ENCODE measurements at regions not wholly inside any gene's neighbourhood (a gene's known extent, or its start where the extent isn't known, plus 50 kb on each side); places are given as distances from the start of the nearest gene placed in this dataset.

DNA sequence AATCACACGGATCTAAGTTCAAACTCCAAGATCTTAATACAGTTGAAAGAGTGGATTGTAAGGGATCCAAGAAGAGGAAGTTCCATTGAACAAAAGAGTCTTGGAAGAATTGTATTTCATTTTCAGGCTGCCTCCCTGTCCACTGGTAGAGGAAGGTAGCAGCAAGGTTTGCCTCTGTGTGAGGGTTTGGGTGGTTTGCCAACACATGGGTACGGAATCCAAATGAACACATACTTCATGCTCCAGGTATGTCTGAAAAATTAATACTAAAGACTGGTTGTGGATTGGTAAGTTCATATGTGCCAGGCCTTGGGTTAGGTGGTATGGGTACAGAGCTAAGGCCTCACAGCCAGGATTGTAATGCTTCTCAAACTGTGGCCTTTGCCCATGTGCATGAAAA lies 523.6 kb upstream of the BOD1L1 start:
- H3F3A ChIP-seq (ENCODE audit: insufficient read depth, low read depth): no peaks in the 10 kb centered on the region
- no peak overlapping the region for H2AFZ ChIP-seq
- DNase-seq: no peak
- H3K4me3 ChIP-seq: no peak overlapping the region
- H3K9me2 ChIP-seq (ENCODE audit: insufficient read depth): no peaks in the 10 kb centered on the region
- no TSS peak for BruUV-seq (replicated peaks)
- no peaks in the 10 kb centered on the region for H3K36me3 ChIP-seq (ENCODE audit: low read depth)
- no peaks in the 10 kb centered on the region; the same call in 1 of the 2 replicates for H3K9me3 ChIP-seq (ENCODE audit: insufficient read depth, low read depth)
- intact Hi-C loops (cut with micrococcal nuclease; ENCODE audit: unreplicated experiment): no loop called here
- H3K4me2 ChIP-seq: no peak overlapping the region
- POLR2A ChIA-PET (ENCODE audit: unreplicated experiment): no interaction called here
- no peak overlapping the region for H3K27ac ChIP-seq
- CTCF ChIA-PET: no interaction called here
- H4K20me1 ChIP-seq (ENCODE audit: insufficient read depth): no peaks in the 10 kb centered on the region
- no peaks in the 10 kb centered on the region for H3K4me1 ChIP-seq (replicated peaks; ENCODE audit: insufficient read depth)
- H3K79me2 ChIP-seq (ENCODE audit: low read depth): no peaks in the 10 kb centered on the region
- TF ChIP-seq CTCF (conservative IDR thresholded peaks at IDR 0.05) (no peak), EZH2 (IDR thresholded peaks at IDR 0.05; ENCODE audit: low read depth) (no peak)
- H3K27me3 ChIP-seq (ENCODE audit: insufficient read depth, low read depth): no peaks in the 10 kb centered on the region

GRCh38 chr4:14152834-14153519 lies 525.5 kb upstream of the BOD1L1 start:
- intact Hi-C loops (cut with micrococcal nuclease; ENCODE audit: unreplicated experiment): no loop called here
- no peak overlapping the region for H2AFZ ChIP-seq
- POLR2A ChIA-PET (ENCODE audit: unreplicated experiment): interaction anchor here (0.6 kb wide), 1 partner anchor 112 kb away, joined by 3 read pairs; no protein-coding TSS in a partner anchor
- TF ChIP-seq CTCF (conservative IDR thresholded peaks at IDR 0.05) (no peak), EZH2 (IDR thresholded peaks at IDR 0.05; ENCODE audit: low read depth) (no peak)
- H3K4me2 ChIP-seq: no peak overlapping the region
- DNase-seq: no peak
- no peaks in the 10 kb centered on the region for H3K27me3 ChIP-seq (ENCODE audit: insufficient read depth, low read depth)
- H3K4me1 ChIP-seq (replicated peaks; ENCODE audit: insufficient read depth): no peaks in the 10 kb centered on the region
- H3K79me2 ChIP-seq (ENCODE audit: low read depth): no peaks in the 10 kb centered on the region
- no peaks in the 10 kb centered on the region for H3F3A ChIP-seq (ENCODE audit: insufficient read depth, low read depth)
- H3K9me3 ChIP-seq (ENCODE audit: insufficient read depth, low read depth): no peaks in the 10 kb centered on the region; the same call in 1 of the 2 replicates
- H3K36me3 ChIP-seq (ENCODE audit: low read depth): no peaks in the 10 kb centered on the region
- no TSS peak for BruUV-seq (replicated peaks)
- H4K20me1 ChIP-seq (ENCODE audit: insufficient read depth): no peaks in the 10 kb centered on the region
- H3K9me2 ChIP-seq (ENCODE audit: insufficient read depth): no peaks in the 10 kb centered on the region
- H3K4me3 ChIP-seq: no peak overlapping the region
- CTCF ChIA-PET: no interaction called here
- no peak overlapping the region for H3K27ac ChIP-seq

DNA sequence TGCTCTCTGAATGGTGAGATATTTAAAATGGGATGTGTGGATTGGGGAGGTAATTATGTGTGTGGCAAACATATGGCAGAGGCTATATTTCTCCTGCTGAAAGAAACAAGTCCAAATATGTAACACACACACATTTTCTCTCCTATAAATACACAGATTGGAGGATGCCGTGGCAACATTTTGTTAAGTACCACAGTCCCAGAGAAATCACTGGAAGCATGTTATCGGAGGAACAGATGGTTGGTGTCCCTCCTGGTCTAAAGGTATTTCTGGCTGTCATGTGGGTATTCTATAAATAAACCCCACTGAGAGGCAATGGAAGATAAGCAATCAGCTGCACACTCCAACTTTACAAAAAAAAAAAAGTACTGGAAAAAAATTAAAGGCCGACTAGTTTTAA lies 528.3 kb upstream of the BOD1L1 start:
- no peaks in the 10 kb centered on the region; the same call in 1 of the 2 replicates for H3K9me3 ChIP-seq (ENCODE audit: insufficient read depth, low read depth)
- no peaks in the 10 kb centered on the region for H3K9me2 ChIP-seq (ENCODE audit: insufficient read depth)
- H2AFZ ChIP-seq: no peak overlapping the region
- H3K27me3 ChIP-seq (ENCODE audit: insufficient read depth, low read depth): no peaks in the 10 kb centered on the region
- H3K4me2 ChIP-seq: no peak overlapping the region
- H3K36me3 ChIP-seq (ENCODE audit: low read depth): no peaks in the 10 kb centered on the region
- no peaks in the 10 kb centered on the region for H4K20me1 ChIP-seq (ENCODE audit: insufficient read depth)
- ChIA-PET CTCF (no interaction called here), POLR2A (ENCODE audit: unreplicated experiment) (no interaction called here)
- no peak for TF ChIP-seq EZH2 (IDR thresholded peaks at IDR 0.05; ENCODE audit: low read depth)
- no peak for TF ChIP-seq CTCF (conservative IDR thresholded peaks at IDR 0.05)
- intact Hi-C loops (cut with micrococcal nuclease; ENCODE audit: unreplicated experiment): no loop called here
- DNase-seq: no peak
- no peaks in the 10 kb centered on the region for H3K4me1 ChIP-seq (replicated peaks; ENCODE audit: insufficient read depth)
- BruUV-seq (replicated peaks): no TSS peak
- H3K27ac ChIP-seq: no peak overlapping the region
- H3F3A ChIP-seq (ENCODE audit: insufficient read depth, low read depth): no peaks in the 10 kb centered on the region
- no peak overlapping the region for H3K4me3 ChIP-seq
- no peaks in the 10 kb centered on the region for H3K79me2 ChIP-seq (ENCODE audit: low read depth)
